WTC11 (cell line): ENCODE measurements at regions not wholly inside any gene's neighbourhood (a gene's known extent, or its start where the extent isn't known, plus 50 kb on each side); places are given as distances from the start of the nearest gene placed in this dataset.

Experiments used
- ARID4B ChIP-seq: sonication (generic); formaldehyde crosslinking; IDR thresholded peaks from 2 replicates; pipeline ENCODE4 v1.8.0; 2023; ENCODE audit warnings: missing genetic modification reagents, mild to moderate bottlenecking, borderline replicate concordance
- ATF1 ChIP-seq: sonication (generic); formaldehyde crosslinking; IDR thresholded peaks from 2 replicates; pipeline ENCODE4 v1.8.1; 2023; ENCODE audit warnings: mild to moderate bottlenecking, moderate library complexity, missing genetic modification reagents
- CBFB ChIP-seq: sonication (generic); formaldehyde crosslinking; IDR thresholded peaks from 2 replicates; pipeline ENCODE4 v1.8.1; 2022; ENCODE audit warnings: mild to moderate bottlenecking, low read depth, missing genetic modification reagents
- CTCF ChIP-seq: fragments of 200-600 bp; IDR thresholded peaks from 2 replicates; pipeline ENCODE4 v1.8.0; 2022; ENCODE audit warnings: antibody characterized with exemption
- MAX ChIP-seq: sonication (generic); formaldehyde crosslinking; IDR thresholded peaks from 2 replicates; pipeline ENCODE4 v1.8.0; 2022; ENCODE audit warnings: mild to moderate bottlenecking, missing genetic modification reagents
- PREB ChIP-seq: sonication (generic); formaldehyde crosslinking; IDR thresholded peaks from 2 replicates; pipeline ENCODE4 v1.8.1; 2022; ENCODE audit warnings: mild to moderate bottlenecking, missing genetic modification reagents, moderate library complexity, borderline replicate concordance
- SMAD3 ChIP-seq: sonication (generic); formaldehyde crosslinking; IDR thresholded peaks from 2 replicates; pipeline ENCODE4 v1.8.0; 2022; ENCODE audit warnings: missing genetic modification reagents, mild to moderate bottlenecking, borderline replicate concordance
- SP1 ChIP-seq: sonication (generic); formaldehyde crosslinking; conservative IDR thresholded peaks from 2 replicates; pipeline ENCODE4 v1.8.1; 2022; ENCODE audit warnings: missing genetic modification reagents
- TCF7 ChIP-seq: sonication (generic); formaldehyde crosslinking; IDR thresholded peaks from 2 replicates; pipeline ENCODE4 v1.8.0; 2022; ENCODE audit warnings: mild to moderate bottlenecking, low read depth, missing genetic modification reagents, moderate library complexity
- TP53 ChIP-seq: sonication (generic); formaldehyde crosslinking; IDR thresholded peaks from 2 replicates; pipeline ENCODE4 v1.8.1; 2023; ENCODE audit warnings: mild to moderate bottlenecking, missing genetic modification reagents
- ZNF232 ChIP-seq: sonication (generic); formaldehyde crosslinking; IDR thresholded peaks from 2 replicates; pipeline ENCODE4 v1.8.0; 2022; ENCODE audit warnings: mild to moderate bottlenecking, missing genetic modification reagents

- TF ChIP-seq TCF7 (CRISPR knock-in tag) (no peak), CBFB (CRISPR knock-in tag) (no peak), CTCF (no peak), PREB (no peak), TP53 (CRISPR knock-in tag) (no peak), ARID4B (CRISPR knock-in tag) (no peak), ATF1 (CRISPR knock-in tag) (no peak), SMAD3 (CRISPR knock-in tag) (no peak), SP1 (CRISPR knock-in tag) (no peak), MAX (no peak), ZNF232 (CRISPR knock-in tag) (no peak)
Observed at GRCh38 chr21:16241479-16241963, 511.7 kb downstream of the USP25 start.
